OCI-LY1 (cell line): ENCODE measurements at regions not wholly inside any gene's neighbourhood (a gene's known extent, or its start where the extent isn't known, plus 50 kb on each side); places are given as distances from the start of the nearest gene placed in this dataset.

Source experiments
- CTCF ChIP-seq: fragments of 200-600 bp; sonication (generic), shearing (Covaris generic); IDR thresholded peaks from 2 replicates; pipeline ENCODE4 v1.5.1; 2017; ENCODE audit warnings: mild to moderate bottlenecking, antibody characterized with exemption, low read length, moderate library complexity, mixed read lengths
- EZH2 ChIP-seq: fragments of 200-600 bp; sonication (generic), shearing (Covaris generic); IDR thresholded peaks from 2 replicates; pipeline ENCODE4 v1.8.0; 2017; ENCODE audit warnings: borderline replicate concordance, mixed run types, mild to moderate bottlenecking, antibody characterized with exemption, low read length, moderate library complexity, mixed read lengths

- TF ChIP-seq CTCF (no peak), EZH2 (no peak)
Measured at GRCh38 chr16:66287416-66287815, 79.1 kb upstream of the CDH5 start.
